PC-9 (cell line): ENCODE measurements at regions not wholly inside any gene's neighbourhood (a gene's known extent, or its start where the extent isn't known, plus 50 kb on each side); places are given as distances from the start of the nearest gene placed in this dataset.

ENCODE experiments used
- CTCF ChIP-seq: fragments of 200-600 bp; sonication (generic); conservative IDR thresholded peaks from 2 replicates; pipeline ENCODE4 v1.6.1; 2017; ENCODE audit warnings: mixed run types, antibody characterized with exemption, mild to moderate bottlenecking, moderate library complexity
- EZH2 ChIP-seq: fragments of 200-600 bp; sonication (generic); IDR thresholded peaks from 2 replicates; pipeline ENCODE4 v1.8.0; 2017; ENCODE audit warnings: antibody characterized with exemption, low read depth

- no peak for TF ChIP-seq CTCF
- TF ChIP-seq EZH2, result no peak
Measured at GRCh38 chr2:133986081-133986837, 267.6 kb upstream of the MGAT5 start.
